ENCODE measurements at regions not wholly inside any gene's neighbourhood (a gene's known extent, or its start where the extent isn't known, plus 50 kb on each side); places are given as distances from the start of the nearest gene placed in this dataset.

DNA sequence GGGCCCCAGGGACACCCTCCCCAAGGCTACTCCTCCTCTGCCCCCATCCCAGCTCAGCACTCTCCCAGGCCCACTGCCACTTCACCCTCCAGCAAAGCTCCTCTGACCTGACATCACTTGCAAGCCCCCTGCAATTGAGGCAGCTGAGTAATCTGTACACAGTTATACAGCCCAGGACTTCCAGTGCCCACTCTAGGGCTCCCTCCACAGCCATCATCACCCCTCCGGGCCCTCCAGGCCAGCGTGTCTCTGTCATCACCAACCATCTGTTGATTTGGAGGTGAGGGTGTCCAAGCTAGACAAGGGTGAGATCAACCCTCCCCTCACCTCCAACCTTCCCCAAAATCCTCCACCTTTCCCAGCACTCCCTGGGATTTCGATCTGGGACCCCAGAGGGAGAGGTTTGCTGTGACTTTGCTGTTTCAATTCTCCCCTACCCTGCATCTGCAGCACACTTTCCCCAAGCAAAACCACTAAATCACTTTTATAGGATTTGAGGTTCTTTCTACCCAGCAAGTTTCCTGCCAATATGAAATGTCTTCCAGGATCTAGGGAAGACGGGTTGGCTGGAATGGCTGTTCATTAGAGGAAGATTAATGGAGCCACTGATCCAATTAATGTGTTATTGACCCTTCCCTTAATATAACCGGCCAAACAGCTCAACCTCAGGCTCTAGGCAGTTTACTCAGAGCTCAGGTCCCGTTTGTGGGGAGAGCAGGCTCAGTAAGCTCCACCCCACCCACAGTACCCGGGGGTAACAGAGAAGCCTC lies 92.9 kb downstream of the CHST1 start:
- H3K9me3 ChIP-seq = no peaks in the 10 kb centered on the region
- no peak for DNase-seq
- in situ Hi-C loops (cut with MboI; ENCODE audit: low pct_ligation_motif_present in 1 of 4, low pct_unique_long_range_greater_than_20kb in 1 of 4, low sequenced_read_pairs in 3 of 4) (no loop called here), intact Hi-C loops (cut with DNase I; ENCODE audit: low total_unique reads) (no loop called here)
- peaks cover 10% of the 10 kb centered on the region for H3K27me3 ChIP-seq
- H3K27ac ChIP-seq = no peak overlapping the region
- H3K4me1 ChIP-seq = no peaks in the 10 kb centered on the region
- H3K36me3 ChIP-seq = no peaks in the 10 kb centered on the region
- no peak overlapping the region for H3K4me3 ChIP-seq
- TF ChIP-seq POLR2A (IDR thresholded peaks at IDR 0.05) = no peak
- TF ChIP-seq, protein P1, sequence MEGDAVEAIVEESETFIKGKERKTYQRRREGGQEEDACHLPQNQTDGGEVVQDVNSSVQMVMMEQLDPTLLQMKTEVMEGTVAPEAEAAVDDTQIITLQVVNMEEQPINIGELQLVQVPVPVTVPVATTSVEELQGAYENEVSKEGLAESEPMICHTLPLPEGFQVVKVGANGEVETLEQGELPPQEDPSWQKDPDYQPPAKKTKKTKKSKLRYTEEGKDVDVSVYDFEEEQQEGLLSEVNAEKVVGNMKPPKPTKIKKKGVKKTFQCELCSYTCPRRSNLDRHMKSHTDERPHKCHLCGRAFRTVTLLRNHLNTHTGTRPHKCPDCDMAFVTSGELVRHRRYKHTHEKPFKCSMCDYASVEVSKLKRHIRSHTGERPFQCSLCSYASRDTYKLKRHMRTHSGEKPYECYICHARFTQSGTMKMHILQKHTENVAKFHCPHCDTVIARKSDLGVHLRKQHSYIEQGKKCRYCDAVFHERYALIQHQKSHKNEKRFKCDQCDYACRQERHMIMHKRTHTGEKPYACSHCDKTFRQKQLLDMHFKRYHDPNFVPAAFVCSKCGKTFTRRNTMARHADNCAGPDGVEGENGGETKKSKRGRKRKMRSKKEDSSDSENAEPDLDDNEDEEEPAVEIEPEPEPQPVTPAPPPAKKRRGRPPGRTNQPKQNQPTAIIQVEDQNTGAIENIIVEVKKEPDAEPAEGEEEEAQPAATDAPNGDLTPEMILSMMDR (IDR thresholded peaks at IDR 0.05) = no peak
- no peak for TF ChIP-seq POLR2AphosphoS5 (IDR thresholded peaks at IDR 0.05)
- TF ChIP-seq EP300 (IDR thresholded peaks at IDR 0.05; ENCODE audit: low read depth) = no peak
- WGBS, 2 donors (ENCODE audit: low coverage in 1 of 2) = 40% methylated on average over 7 of the region's 7 CpGs; no CpG with 5 or more reads in 1 of the 2 donors

DNA sequence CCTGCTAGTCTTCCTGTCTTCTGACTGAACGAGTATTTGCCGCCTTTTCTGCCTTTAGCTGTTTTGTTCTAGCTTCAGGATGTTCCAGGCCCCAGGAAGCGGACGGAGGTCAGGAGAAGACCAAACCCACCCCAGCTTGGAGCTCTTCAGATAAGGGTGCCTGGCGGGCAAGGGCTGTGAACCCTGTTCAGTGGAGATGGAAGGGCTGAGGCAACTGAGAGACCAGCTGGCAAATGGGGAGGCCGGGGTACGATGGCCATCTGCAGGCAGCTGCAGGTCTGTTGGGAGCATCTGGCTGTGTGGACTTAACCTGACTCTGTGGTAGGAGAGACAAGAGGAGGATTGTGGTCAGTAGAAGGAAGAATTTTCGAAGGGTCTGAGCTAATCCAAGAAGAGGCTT lies 95.6 kb downstream of the CHST1 start:
- Histone ChIP-seq H3K27me3 (no peaks in the 10 kb centered on the region), H3K4me3 (no peak overlapping the region), H3K27ac (no peak overlapping the region), H3K9me3 (no peaks in the 10 kb centered on the region), H3K4me1 (no peaks in the 10 kb centered on the region), H3K36me3 (no peaks in the 10 kb centered on the region)
- WGBS, 2 donors (ENCODE audit: low coverage in 1 of 2) = 74% methylated on average over 8 of the region's 8 CpGs; no CpG with 5 or more reads in 1 of the 2 donors
- DNase-seq = no peak
- intact Hi-C loops (cut with DNase I; ENCODE audit: low total_unique reads) (no loop called here), in situ Hi-C loops (cut with MboI; ENCODE audit: low pct_ligation_motif_present in 1 of 4, low pct_unique_long_range_greater_than_20kb in 1 of 4, low sequenced_read_pairs in 3 of 4) (no loop called here)
- no peak for TF ChIP-seq POLR2AphosphoS5 (IDR thresholded peaks at IDR 0.05)
- no peak for TF ChIP-seq EP300 (IDR thresholded peaks at IDR 0.05; ENCODE audit: low read depth)
- no peak for TF ChIP-seq POLR2A (IDR thresholded peaks at IDR 0.05)
- TF ChIP-seq, protein P1 (IDR thresholded peaks at IDR 0.05) = no peak

- DNase-seq = no peak
These were observed 97.4 kb downstream of the CHST1 start for GRCh38 chr11:45568049-45568448.

GRCh38 chr11:45565446-45565988 lies 99.9 kb downstream of the CHST1 start:
- Histone ChIP-seq H3K27ac (no peak overlapping the region), H3K27me3 (peaks cover 6% of the 10 kb centered on the region), H3K4me1 (no peaks in the 10 kb centered on the region), H3K36me3 (no peaks in the 10 kb centered on the region), H3K4me3 (no peak overlapping the region), H3K9me3 (no peaks in the 10 kb centered on the region)
- intact Hi-C loops (cut with DNase I; ENCODE audit: low total_unique reads) = no loop called here
- DNase-seq = no peak
- 77% methylated on average over 4 of the region's 4 CpGs; no CpG with 5 or more reads in 1 of the 2 donors for WGBS, 2 donors (ENCODE audit: low coverage in 1 of 2)
- no peak for TF ChIP-seq POLR2A (IDR thresholded peaks at IDR 0.05)
- no peak for TF ChIP-seq EP300 (IDR thresholded peaks at IDR 0.05; ENCODE audit: low read depth)
- no peak for TF ChIP-seq POLR2AphosphoS5 (IDR thresholded peaks at IDR 0.05)
- TF ChIP-seq, protein P1 (IDR thresholded peaks at IDR 0.05) = no peak
- in situ Hi-C loops (cut with MboI; ENCODE audit: low pct_ligation_motif_present in 1 of 4, low pct_unique_long_range_greater_than_20kb in 1 of 4, low sequenced_read_pairs in 3 of 4) = no loop called here

More at GRCh38 chr11:45568049-45568448, 97.4 kb downstream of the CHST1 start:
- Histone ChIP-seq H3K9me3 (no peaks in the 10 kb centered on the region), H3K36me3 (no peaks in the 10 kb centered on the region), H3K27me3 (peaks cover 6% of the 10 kb centered on the region), H3K27ac (no peak overlapping the region), H3K4me3 (no peak overlapping the region), H3K4me1 (no peaks in the 10 kb centered on the region)
- in situ Hi-C loops (cut with MboI; ENCODE audit: low pct_ligation_motif_present in 1 of 4, low pct_unique_long_range_greater_than_20kb in 1 of 4, low sequenced_read_pairs in 3 of 4) = no loop called here
- TF ChIP-seq, protein P1 (IDR thresholded peaks at IDR 0.05) = no peak
- TF ChIP-seq EP300 (IDR thresholded peaks at IDR 0.05; ENCODE audit: low read depth) (no peak), POLR2A (IDR thresholded peaks at IDR 0.05) (no peak), POLR2AphosphoS5 (IDR thresholded peaks at IDR 0.05) (no peak)
- WGBS, 2 donors (ENCODE audit: low coverage in 1 of 2) = 46 to 48% methylated on average over 4 of the region's 4 CpGs
- intact Hi-C loops (cut with DNase I; ENCODE audit: low total_unique reads) = no loop called here
